Lower leg skin (tissue), 4 donors: ENCODE measurements at regions not wholly inside any gene's neighbourhood (a gene's known extent, or its start where the extent isn't known, plus 50 kb on each side); places are given as distances from the start of the nearest gene placed in this dataset.

ENCODE experiments used
- DNase-seq, 2 donors: peaks; one replicate each; pipeline ENCODE4 v3.0.0-alpha.2; 2019; ENCODE audit warnings: low spot score in 2 of 2
- H3K4me3 ChIP-seq: fragments of 200-600 bp; sonication (generic); 2 replicates; pipeline ENCODE4 v1.5.1; 2017; ENCODE audit warnings: mild to moderate bottlenecking, low read depth; ENCODE audit not compliant: poor library complexity, severe bottlenecking
- CTCF ChIP-seq, 3 donors: fragments of 450-650 bp; IDR thresholded peaks; one replicate each; pipeline ENCODE4 v1.5.1; 2016; ENCODE audit warnings: antibody characterized with exemption in 3 of 3, mild to moderate bottlenecking in 3 of 3, moderate library complexity in 2 of 3
- POLR2A ChIP-seq, 2 donors: fragments of 450-650 bp; IDR thresholded peaks; one replicate each; pipeline ENCODE4 v1.6.1; 2016 to 2017; ENCODE audit warnings: antibody characterized with exemption in 2 of 2, mild to moderate bottlenecking in 1 of 2, moderate library complexity in 1 of 2
- WGBS, 2 donors: methylation state at CpG; one replicate each; pipeline ENCODE4 v1.1.5; 2018; 5-methylcytosine and 5-hydroxymethylcytosine counted together
- intact Hi-C: fragments of 100-400 bp; cut with DNase I; formaldehyde crosslinking; loops from one replicate; pipeline ENCODE4 v1.15.0; 2023; ENCODE audit warnings: low total_unique reads

DNA sequence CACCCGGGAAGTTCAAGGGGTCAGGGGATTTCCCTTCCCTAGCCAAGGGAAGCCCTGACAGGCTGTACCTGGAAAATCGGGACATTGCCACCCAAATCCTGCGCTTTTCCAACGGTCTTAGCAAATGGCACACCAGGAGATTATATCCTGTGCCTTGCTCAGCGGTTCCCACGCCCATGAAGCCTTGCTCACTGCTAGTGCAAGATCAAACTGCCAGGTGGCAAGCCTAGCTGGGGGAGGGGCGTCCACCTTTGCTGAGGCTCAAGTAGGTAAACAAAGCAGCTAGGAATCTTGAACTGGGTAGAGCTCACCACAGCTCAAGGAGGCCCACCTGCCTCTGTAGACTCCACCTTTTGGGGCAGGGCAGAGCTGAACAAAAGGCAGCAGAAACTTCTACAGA is 1794.5 kb downstream of the PCDH9 start:
- intact Hi-C loops: no loop called here
- DNase-seq: no peak
- TF ChIP-seq POLR2A (IDR thresholded peaks at IDR 0.05) (no peak), CTCF (IDR thresholded peaks at IDR 0.05) (no peak)
- 82 to 94% methylated on average over 7 of the region's 7 CpGs for WGBS, 2 donors
- H3K4me3 ChIP-seq: no peak overlapping the region

- no peak overlapping the region for H3K4me3 ChIP-seq
- no peak for DNase-seq
- 20 to 26% methylated on average over 1 of the region's 1 CpG for WGBS, 2 donors
- intact Hi-C loops: no loop called here
- TF ChIP-seq POLR2A (IDR thresholded peaks at IDR 0.05): no peak
- TF ChIP-seq CTCF (IDR thresholded peaks at IDR 0.05): no peak
Observed at GRCh38 chr13:65417953-65418352, 1812.2 kb downstream of the PCDH9 start.

GRCh38 chr13:65416784-65417183 is 1813.4 kb downstream of the PCDH9 start:
- 74 to 77% methylated on average over 1 of the region's 1 CpG for WGBS, 2 donors
- no peak overlapping the region for H3K4me3 ChIP-seq
- intact Hi-C loops: no loop called here
- TF ChIP-seq POLR2A (IDR thresholded peaks at IDR 0.05) (no peak), CTCF (IDR thresholded peaks at IDR 0.05) (no peak)
- no peak for DNase-seq

DNA sequence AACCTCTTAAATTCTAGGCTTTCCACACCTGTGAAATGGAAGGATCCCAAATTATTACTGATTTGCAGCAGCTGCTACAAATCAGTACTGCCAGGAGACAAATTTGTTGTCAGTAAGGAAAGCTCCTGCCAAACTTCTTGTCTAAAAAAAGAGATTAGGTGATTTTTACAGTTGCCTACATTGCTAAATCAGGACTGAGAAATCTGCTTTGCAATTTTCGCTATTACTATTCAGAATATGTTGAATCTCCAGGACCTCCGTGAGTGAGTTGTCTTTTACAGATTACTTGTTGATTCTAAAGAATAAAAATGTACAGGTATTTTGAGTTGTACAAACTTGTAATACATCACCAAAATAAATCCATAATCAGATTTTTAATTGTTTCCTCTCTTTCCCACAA is 1815.9 kb downstream of the PCDH9 start:
- no peak overlapping the region for H3K4me3 ChIP-seq
- 74 to 85% methylated on average over 2 of the region's 2 CpGs for WGBS, 2 donors
- TF ChIP-seq CTCF (IDR thresholded peaks at IDR 0.05) (no peak), POLR2A (IDR thresholded peaks at IDR 0.05) (no peak)
- DNase-seq: no peak
- intact Hi-C loops: no loop called here

GRCh38 chr13:65411521-65411920 is 1818.6 kb downstream of the PCDH9 start:
- intact Hi-C loops: no loop called here
- DNase-seq: no peak
- WGBS, 2 donors: 62 to 69% methylated on average over 2 of the region's 2 CpGs
- no peak overlapping the region for H3K4me3 ChIP-seq
- TF ChIP-seq CTCF (IDR thresholded peaks at IDR 0.05) (no peak), POLR2A (IDR thresholded peaks at IDR 0.05) (no peak)

GRCh38 chr13:65410791-65411190 is 1819.3 kb downstream of the PCDH9 start:
- WGBS, 2 donors: 84 to 86% methylated on average over 3 of the region's 3 CpGs

More at GRCh38 chr13:65410791-65411190, 1819.3 kb downstream of the PCDH9 start:
- TF ChIP-seq POLR2A (IDR thresholded peaks at IDR 0.05) (no peak), CTCF (IDR thresholded peaks at IDR 0.05) (no peak)
- intact Hi-C loops: no loop called here
- DNase-seq: no peak
- no peak overlapping the region for H3K4me3 ChIP-seq
